ENCODE measurements at regions not wholly inside any gene's neighbourhood (a gene's known extent, or its start where the extent isn't known, plus 50 kb on each side); places are given as distances from the start of the nearest gene placed in this dataset. TPM values are rescaled to one million over a fixed set of nuclear protein-coding genes. Genes with fewer than 3 reads are reported as not detected.

Small RNA genes in the stretch of these regions (small RNA-seq; reads per million reads assigned to genes)
- gene RF01210 (ENCODE audit: insufficient read depth), result not detected

Data from H1 (cell line).